Muscle of leg (tissue), 3 donors: ENCODE measurements at regions not wholly inside any gene's neighbourhood (a gene's known extent, or its start where the extent isn't known, plus 50 kb on each side); places are given as distances from the start of the nearest gene placed in this dataset.

Source experiments
- DNase-seq: peaks from one replicate; pipeline ENCODE4 v3.0.0; 2013
- H3K27ac ChIP-seq: one replicate; pipeline ENCODE4 v1.5.1; 2013; ENCODE audit warnings: mild to moderate bottlenecking, low read length, control low read depth
- H3K27me3 ChIP-seq: one replicate; pipeline ENCODE4 v1.6.1; 2013; ENCODE audit warnings: low read length; ENCODE audit not compliant: control insufficient read depth, insufficient read depth
- H3K36me3 ChIP-seq: one replicate; pipeline ENCODE4 v1.6.1; 2013; ENCODE audit warnings: low read length; ENCODE audit not compliant: control insufficient read depth, insufficient read depth
- H3K4me1 ChIP-seq: one replicate; pipeline ENCODE4 v1.6.1; 2013; ENCODE audit warnings: low read length; ENCODE audit not compliant: control insufficient read depth, insufficient read depth
- H3K4me3 ChIP-seq: one replicate; pipeline ENCODE4 v1.5.1; 2013; ENCODE audit warnings: low read length, control low read depth
- H3K9me3 ChIP-seq: replicated peaks from 2 replicates; pipeline ENCODE4 v1.6.1; 2013; ENCODE audit warnings: low read depth, low read length; ENCODE audit not compliant: control insufficient read depth
- WGBS: methylation state at CpG from one replicate; pipeline ENCODE4 v1.1.5; 2013; ENCODE audit warnings: missing lambda C conversion rate; ENCODE audit not compliant: insufficient coverage; 5-methylcytosine and 5-hydroxymethylcytosine counted together

DNA sequence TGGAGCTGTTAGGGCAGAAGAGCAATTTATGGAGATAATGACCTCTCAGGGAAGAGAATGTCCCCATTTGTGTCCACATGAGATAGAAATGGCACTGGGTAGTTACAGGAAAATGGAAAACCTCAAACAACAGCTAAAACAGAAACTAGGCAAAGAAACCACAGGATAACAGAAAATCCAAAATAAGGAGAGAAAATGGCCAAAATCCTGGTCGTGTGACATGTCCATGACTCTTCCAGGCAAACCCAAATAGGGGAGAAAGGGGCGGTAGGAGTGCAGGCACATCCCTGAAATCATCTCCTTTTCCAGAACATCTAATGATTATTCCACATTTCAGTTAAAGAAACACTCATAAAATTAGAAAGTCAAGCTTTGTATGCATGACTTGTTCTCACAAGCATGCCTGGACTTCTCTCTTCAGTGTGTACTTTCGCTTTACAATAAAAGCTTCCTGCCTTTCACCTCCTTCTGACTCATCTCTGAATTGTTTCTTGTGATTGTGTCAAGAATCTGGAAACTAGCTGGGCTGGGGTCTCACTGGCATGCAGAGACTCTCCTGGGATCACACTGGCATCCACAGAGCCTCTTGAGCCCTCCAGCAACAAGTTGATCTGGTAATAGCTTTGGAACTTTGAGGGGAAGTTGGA is 171.4 kb upstream of the ZP4 start:
- DNase-seq = no peak
- WGBS = no CpG with 5 or more reads among the region's 3 CpGs

DNA sequence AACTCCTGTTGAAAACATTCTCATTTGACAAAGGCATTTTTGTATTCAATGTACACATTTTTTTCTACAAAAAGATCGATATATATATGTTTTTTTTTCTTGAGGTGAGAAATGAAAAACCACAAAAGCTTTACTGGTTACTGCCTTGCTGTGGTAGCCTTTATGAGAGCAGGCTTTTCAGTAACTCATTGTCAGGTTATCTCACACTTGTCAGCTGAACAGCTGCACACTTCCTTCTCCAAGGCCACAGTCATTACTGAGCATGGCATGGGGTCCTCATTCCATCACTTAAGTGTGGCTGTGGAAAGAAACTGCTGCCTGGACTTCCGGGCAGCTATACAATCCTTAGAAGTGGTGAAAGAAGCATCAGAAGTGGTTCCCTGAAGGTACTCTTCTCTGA is 169.3 kb upstream of the ZP4 start:
- peaks cover 12% of the 10 kb centered on the region for H3K4me1 ChIP-seq
- WGBS = no CpG with 5 or more reads among the region's 2 CpGs
- no peaks in the 10 kb centered on the region for H3K36me3 ChIP-seq
- H3K4me3 ChIP-seq = no peak overlapping the region
- no peaks in the 10 kb centered on the region for H3K27me3 ChIP-seq
- DNase-seq = peak; percentile 49
- peaks cover 6% of the 10 kb centered on the region for H3K9me3 ChIP-seq
- no peak overlapping the region for H3K27ac ChIP-seq

More for the DNA sequence above, 171.4 kb upstream of the ZP4 start:
- no peaks in the 10 kb centered on the region for H3K36me3 ChIP-seq
- peaks cover 12% of the 10 kb centered on the region for H3K4me1 ChIP-seq
- no peak overlapping the region for H3K27ac ChIP-seq
- no peaks in the 10 kb centered on the region for H3K27me3 ChIP-seq
- peaks cover 6% of the 10 kb centered on the region for H3K9me3 ChIP-seq
- no peak overlapping the region for H3K4me3 ChIP-seq

DNA sequence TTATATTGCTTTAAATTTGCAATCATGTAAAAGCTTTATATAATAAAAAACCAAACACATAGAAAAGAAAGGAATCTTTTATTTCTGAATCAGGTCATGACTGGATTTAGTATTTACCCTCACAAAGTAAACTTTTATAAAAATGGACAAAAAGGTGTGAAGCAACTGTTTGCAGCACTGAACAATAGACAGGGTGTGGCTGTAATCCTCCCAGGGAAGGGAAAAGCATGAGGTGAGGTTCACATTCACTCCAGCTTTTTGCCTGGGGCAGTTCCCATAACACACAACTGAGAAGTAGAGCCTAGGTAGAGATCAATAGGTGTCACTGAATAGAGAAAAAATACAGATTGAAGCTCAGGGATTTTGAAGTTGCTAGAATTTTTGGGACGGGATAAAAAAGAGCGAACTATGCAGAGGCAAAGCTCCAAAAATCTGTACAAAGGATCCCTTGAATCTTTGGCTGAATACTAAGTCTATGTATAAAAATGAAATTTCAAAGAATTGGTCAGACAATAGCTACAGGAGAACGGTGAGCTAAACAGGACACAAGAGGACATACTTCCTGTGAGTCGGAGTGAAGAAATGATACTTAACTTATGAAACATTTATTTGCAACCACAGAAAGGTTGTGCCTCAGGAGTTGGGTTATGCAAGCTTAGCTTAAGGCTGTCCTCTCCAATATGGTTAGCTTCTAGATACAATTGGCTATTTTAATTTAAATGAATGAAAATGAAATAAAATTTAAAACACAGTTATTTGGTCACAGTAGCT is 162.0 kb upstream of the ZP4 start:
- no peak overlapping the region for H3K27ac ChIP-seq

DNA sequence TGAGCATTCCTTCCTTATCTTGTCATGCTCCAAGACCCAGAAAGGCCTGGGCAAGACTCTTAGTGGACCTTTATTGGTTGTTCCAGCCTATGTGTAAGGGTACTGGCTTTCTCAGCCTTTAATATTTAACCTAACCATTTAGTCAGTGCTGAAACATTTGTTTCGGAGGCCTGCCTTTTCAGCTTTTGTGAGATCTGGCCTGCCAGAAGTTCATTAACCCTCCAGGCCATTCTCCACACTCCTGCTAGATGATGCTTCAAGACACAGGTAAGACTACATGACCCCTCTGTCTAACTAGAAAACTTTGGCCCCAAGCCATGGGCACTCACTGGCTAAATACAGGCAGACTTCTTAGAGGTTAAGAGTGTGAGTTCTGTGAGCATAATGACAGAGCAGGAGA is 138.4 kb upstream of the ZP4 start:
- DNase-seq = no peak
- no peaks in the 10 kb centered on the region for H3K27me3 ChIP-seq
- no peaks in the 10 kb centered on the region for H3K36me3 ChIP-seq
- H3K4me3 ChIP-seq = no peak overlapping the region
- no peaks in the 10 kb centered on the region for H3K4me1 ChIP-seq
- no peaks in the 10 kb centered on the region for H3K9me3 ChIP-seq
- H3K27ac ChIP-seq = no peak overlapping the region
- WGBS = no CpG with 5 or more reads among the region's 1 CpG

More for the DNA sequence above, 162.0 kb upstream of the ZP4 start:
- no peaks in the 10 kb centered on the region for H3K9me3 ChIP-seq
- no CpG with 5 or more reads among the region's 4 CpGs for WGBS
- no peaks in the 10 kb centered on the region for H3K4me1 ChIP-seq
- no peak overlapping the region for H3K4me3 ChIP-seq
- no peak for DNase-seq
- no peaks in the 10 kb centered on the region for H3K27me3 ChIP-seq
- H3K36me3 ChIP-seq = no peaks in the 10 kb centered on the region

DNA sequence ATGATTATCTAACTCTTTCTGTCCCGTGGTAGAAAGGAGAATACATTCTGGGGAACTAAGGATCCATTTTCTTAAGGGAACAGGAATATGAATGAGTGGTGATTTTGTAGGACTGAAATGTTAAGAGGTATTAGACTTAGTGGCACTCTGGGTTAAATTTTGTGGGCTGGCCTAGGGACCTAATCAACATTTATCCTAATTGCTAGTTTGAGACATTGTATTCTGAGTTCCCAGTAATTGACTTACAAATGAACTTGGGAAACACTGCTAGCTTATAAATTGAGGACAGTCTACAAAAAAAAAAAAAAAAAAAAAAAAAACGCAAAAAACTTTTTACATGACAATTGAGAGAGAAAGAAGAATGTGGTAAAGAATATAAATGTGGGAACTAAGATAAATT is 136.6 kb upstream of the ZP4 start:
- H3K9me3 ChIP-seq = no peaks in the 10 kb centered on the region
- no CpG with 5 or more reads among the region's 2 CpGs for WGBS

DNA sequence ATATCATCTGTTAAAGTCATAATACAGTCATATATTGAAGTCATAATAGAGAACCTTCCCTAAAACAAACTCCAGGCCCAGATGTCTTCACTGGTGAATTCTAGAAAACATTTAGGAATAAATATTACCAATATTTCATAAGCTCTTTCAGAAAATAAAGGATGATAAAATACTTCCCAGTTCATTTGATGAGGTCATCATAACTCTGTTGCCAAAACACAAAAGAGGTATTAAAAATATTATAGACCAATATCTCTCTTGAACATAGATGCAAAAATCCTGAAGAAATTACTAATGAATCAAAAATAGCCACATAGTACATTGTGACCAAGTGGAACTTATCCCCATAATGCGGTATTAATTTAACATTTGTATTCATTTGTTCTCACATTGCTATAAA is 132.4 kb upstream of the ZP4 start:
- no CpG with 5 or more reads among the region's 1 CpG for WGBS

More for the DNA sequence above, 136.6 kb upstream of the ZP4 start:
- Histone ChIP-seq H3K36me3 (no peaks in the 10 kb centered on the region), H3K4me1 (no peaks in the 10 kb centered on the region), H3K27ac (no peak overlapping the region), H3K27me3 (no peaks in the 10 kb centered on the region), H3K4me3 (no peak overlapping the region)
- DNase-seq = no peak

DNA sequence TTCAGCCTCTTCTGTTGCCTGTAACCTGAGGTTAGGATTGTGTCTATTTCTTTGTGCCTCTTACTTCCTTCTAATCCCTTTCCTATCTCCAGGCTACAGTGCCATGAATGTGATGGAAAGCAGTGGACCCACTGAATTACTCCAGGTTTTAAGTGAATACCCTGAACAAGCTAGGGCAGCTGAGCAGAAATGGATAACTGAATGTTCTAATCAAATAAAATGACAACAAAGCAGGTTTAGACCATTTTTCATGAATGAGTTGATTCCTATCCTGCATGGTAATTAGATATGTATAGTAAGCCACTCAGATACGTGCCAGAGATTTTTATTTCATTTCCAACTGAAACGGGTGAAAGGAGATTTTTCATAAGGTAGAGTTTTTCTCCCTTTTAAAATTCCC is 127.5 kb upstream of the ZP4 start:
- Histone ChIP-seq H3K27ac (no peak overlapping the region), H3K9me3 (no peaks in the 10 kb centered on the region), H3K4me3 (no peak overlapping the region), H3K27me3 (no peaks in the 10 kb centered on the region), H3K36me3 (no peaks in the 10 kb centered on the region), H3K4me1 (no peaks in the 10 kb centered on the region)
- WGBS = no CpG with 5 or more reads among the region's 2 CpGs
- no peak for DNase-seq

More for the DNA sequence above, 132.4 kb upstream of the ZP4 start:
- no peaks in the 10 kb centered on the region for H3K4me1 ChIP-seq
- no peak for DNase-seq
- H3K27me3 ChIP-seq = no peaks in the 10 kb centered on the region
- no peak overlapping the region for H3K27ac ChIP-seq
- no peaks in the 10 kb centered on the region for H3K9me3 ChIP-seq
- no peaks in the 10 kb centered on the region for H3K36me3 ChIP-seq
- no peak overlapping the region for H3K4me3 ChIP-seq

DNA sequence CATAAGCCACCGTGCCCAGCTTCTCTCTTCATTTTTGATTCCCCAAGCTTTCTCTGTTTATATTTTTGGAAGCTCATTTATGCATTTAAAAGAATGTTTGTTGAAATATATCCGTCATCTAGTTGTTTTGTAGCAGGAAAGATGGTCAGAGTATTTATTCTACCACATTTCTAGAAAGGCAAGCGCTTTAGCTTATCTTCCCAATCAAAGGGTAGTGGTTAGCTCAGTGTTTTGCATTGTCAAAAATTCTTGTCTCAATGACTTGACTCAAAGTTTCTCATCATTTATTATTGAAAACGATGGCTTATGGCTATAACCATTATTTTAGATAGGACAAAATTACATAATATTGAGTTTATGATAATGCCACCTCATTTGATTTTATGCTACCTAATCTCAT is 116.1 kb upstream of the ZP4 start:
- Histone ChIP-seq H3K4me3 (no peak overlapping the region), H3K27me3 (no peaks in the 10 kb centered on the region), H3K4me1 (no peaks in the 10 kb centered on the region), H3K36me3 (no peaks in the 10 kb centered on the region), H3K9me3 (no peaks in the 10 kb centered on the region), H3K27ac (no peak overlapping the region)
- no CpG with 5 or more reads among the region's 4 CpGs for WGBS
- DNase-seq = no peak

DNA sequence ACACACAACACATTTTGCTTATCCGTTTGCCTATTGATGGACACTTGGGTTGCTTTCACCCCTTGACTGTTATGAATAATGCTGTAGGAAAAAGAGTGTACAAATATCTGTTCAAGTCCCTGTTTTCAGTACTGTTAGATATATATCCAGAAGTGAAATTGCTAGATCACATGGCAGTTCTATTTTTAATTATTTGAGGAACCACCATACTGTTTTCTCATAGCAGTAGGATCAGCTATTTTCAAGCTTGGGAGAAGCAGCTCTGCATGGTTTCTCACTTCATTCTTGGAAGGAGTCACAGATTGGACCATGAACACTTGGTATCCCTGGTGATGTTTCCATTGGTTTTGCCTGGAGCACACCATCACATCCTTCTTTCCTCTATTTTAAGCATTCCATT is 114.4 kb upstream of the ZP4 start:
- no peaks in the 10 kb centered on the region for H3K4me1 ChIP-seq
- H3K9me3 ChIP-seq = no peaks in the 10 kb centered on the region
- no peaks in the 10 kb centered on the region for H3K27me3 ChIP-seq
- H3K36me3 ChIP-seq = no peaks in the 10 kb centered on the region
- WGBS = no CpG with 5 or more reads among the region's 1 CpG
- DNase-seq = peak; percentile 55
- no peak overlapping the region for H3K4me3 ChIP-seq
- no peak overlapping the region for H3K27ac ChIP-seq

DNA sequence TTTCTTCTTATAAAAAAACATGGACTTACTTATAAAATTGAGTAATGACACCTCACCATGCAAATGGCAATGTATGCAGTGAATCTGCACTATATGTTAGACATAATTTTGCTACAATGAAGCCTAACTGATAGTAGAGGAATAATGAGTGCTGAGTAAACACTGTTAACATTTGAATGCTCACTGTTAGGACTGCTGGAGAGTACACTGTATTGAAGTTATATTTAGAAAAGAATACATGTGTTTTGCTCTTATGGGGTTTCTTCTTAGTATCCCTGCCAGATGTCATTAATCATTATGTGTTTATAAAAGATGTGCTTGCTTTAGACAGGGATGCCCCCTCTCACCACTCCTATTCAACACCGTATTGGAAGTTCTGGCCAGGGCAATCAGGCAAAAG is 111.1 kb upstream of the ZP4 start:
- no CpG with 5 or more reads among the region's 1 CpG for WGBS
- Histone ChIP-seq H3K36me3 (no peaks in the 10 kb centered on the region), H3K27me3 (no peaks in the 10 kb centered on the region), H3K4me3 (no peak overlapping the region), H3K27ac (no peak overlapping the region), H3K9me3 (no peaks in the 10 kb centered on the region), H3K4me1 (no peaks in the 10 kb centered on the region)
- DNase-seq = no peak
